Omental fat pad (tissue), 3 donors: ENCODE measurements at regions not wholly inside any gene's neighbourhood (a gene's known extent, or its start where the extent isn't known, plus 50 kb on each side); places are given as distances from the start of the nearest gene placed in this dataset.

Experiments
- ATAC-seq: fragments of 150-250 bp; one replicate; pipeline ENCODE4 v1.9.1; 2016; ENCODE audit warnings: mild to moderate bottlenecking, moderate library complexity; ENCODE audit not compliant: low FRiP score
- DNase-seq: peaks from one replicate; pipeline ENCODE4 v3.0.0-alpha.2; 2019; ENCODE audit warnings: low spot score
- TF ChIP-seq, protein P1 (sequence below), 3 donors: fragments of 450-650 bp; IDR thresholded peaks; one replicate each; pipeline ENCODE4 v1.5.1; 2016 to 2017; ENCODE audit warnings: antibody characterized with exemption in 3 of 3, mild to moderate bottlenecking in 3 of 3, moderate library complexity in 2 of 3

DNA sequence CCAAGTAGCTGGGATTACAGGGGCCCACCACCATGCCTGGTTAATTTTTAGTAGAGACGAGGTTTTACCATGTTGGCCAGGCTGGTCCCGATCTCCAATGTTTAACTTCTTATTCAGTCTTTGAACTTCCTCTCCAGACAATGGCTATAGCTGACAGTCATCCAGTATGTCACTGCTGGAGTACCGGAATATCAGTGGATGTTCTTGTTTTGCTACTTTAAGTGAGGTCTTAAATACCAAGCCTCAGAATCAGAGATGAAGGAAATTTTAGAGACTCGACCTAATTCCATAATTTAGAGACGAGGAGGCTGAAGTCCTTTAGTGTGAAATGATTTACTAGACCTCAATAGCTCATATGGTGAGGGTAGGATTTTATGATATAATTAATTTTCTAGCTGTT is 294.8 kb upstream of the KLF6 start:
- TF ChIP-seq, protein P1, sequence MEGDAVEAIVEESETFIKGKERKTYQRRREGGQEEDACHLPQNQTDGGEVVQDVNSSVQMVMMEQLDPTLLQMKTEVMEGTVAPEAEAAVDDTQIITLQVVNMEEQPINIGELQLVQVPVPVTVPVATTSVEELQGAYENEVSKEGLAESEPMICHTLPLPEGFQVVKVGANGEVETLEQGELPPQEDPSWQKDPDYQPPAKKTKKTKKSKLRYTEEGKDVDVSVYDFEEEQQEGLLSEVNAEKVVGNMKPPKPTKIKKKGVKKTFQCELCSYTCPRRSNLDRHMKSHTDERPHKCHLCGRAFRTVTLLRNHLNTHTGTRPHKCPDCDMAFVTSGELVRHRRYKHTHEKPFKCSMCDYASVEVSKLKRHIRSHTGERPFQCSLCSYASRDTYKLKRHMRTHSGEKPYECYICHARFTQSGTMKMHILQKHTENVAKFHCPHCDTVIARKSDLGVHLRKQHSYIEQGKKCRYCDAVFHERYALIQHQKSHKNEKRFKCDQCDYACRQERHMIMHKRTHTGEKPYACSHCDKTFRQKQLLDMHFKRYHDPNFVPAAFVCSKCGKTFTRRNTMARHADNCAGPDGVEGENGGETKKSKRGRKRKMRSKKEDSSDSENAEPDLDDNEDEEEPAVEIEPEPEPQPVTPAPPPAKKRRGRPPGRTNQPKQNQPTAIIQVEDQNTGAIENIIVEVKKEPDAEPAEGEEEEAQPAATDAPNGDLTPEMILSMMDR (IDR thresholded peaks at IDR 0.05) = no peak
- no peak for ATAC-seq
- no peak for DNase-seq

- ATAC-seq = no peak
- TF ChIP-seq, protein P1 (IDR thresholded peaks at IDR 0.05) = no peak
- no peak for DNase-seq
Observed at GRCh38 chr10:4077804-4078203, 292.8 kb upstream of the KLF6 start.

GRCh38 chr10:4076983-4077382 is 292.0 kb upstream of the KLF6 start:
- TF ChIP-seq, protein P1 (IDR thresholded peaks at IDR 0.05) = no peak
- no peak for ATAC-seq
- no peak for DNase-seq

- TF ChIP-seq, protein P1 (IDR thresholded peaks at IDR 0.05) = no peak
- no peak for ATAC-seq
- no peak for DNase-seq
Observed at GRCh38 chr10:4075443-4075842, 290.4 kb upstream of the KLF6 start.

GRCh38 chr10:4074545-4075407 is 289.8 kb upstream of the KLF6 start:
- DNase-seq (no peak), ATAC-seq (no peak)
- TF ChIP-seq, protein P1 (IDR thresholded peaks at IDR 0.05) = no peak

GRCh38 chr10:4073912-4074311 is 288.9 kb upstream of the KLF6 start:
- TF ChIP-seq, protein P1 (IDR thresholded peaks at IDR 0.05) = no peak
- no peak for DNase-seq
- ATAC-seq = no peak
